GM12875 (cell line): ENCODE measurements at regions not wholly inside any gene's neighbourhood (a gene's known extent, or its start where the extent isn't known, plus 50 kb on each side); places are given as distances from the start of the nearest gene placed in this dataset.
"Not testable (repeated sequence)": the region's sequence is repeated elsewhere in the genome, so short reads cannot be mapped to it uniquely, and the experiment has no call there.

Experiments
- H3K4me3 ChIP-seq: one replicate; pipeline ENCODE4 v1.5.1; 2011; ENCODE audit warnings: low read depth, low read length, control low read depth
- TF ChIP-seq, protein P1 (sequence below): IDR thresholded peaks from 2 replicates; pipeline ENCODE4 v1.5.1; 2011; ENCODE audit warnings: low read depth, mild to moderate bottlenecking, control low read depth, inconsistent platforms, low read length, moderate library complexity, borderline replicate concordance; ENCODE audit not compliant: insufficient read depth

GRCh38 chr22:27070594-27070993 is 413.2 kb downstream of the MIAT start:
- TF ChIP-seq, protein P1, sequence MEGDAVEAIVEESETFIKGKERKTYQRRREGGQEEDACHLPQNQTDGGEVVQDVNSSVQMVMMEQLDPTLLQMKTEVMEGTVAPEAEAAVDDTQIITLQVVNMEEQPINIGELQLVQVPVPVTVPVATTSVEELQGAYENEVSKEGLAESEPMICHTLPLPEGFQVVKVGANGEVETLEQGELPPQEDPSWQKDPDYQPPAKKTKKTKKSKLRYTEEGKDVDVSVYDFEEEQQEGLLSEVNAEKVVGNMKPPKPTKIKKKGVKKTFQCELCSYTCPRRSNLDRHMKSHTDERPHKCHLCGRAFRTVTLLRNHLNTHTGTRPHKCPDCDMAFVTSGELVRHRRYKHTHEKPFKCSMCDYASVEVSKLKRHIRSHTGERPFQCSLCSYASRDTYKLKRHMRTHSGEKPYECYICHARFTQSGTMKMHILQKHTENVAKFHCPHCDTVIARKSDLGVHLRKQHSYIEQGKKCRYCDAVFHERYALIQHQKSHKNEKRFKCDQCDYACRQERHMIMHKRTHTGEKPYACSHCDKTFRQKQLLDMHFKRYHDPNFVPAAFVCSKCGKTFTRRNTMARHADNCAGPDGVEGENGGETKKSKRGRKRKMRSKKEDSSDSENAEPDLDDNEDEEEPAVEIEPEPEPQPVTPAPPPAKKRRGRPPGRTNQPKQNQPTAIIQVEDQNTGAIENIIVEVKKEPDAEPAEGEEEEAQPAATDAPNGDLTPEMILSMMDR = no peak
- no peak overlapping the region for H3K4me3 ChIP-seq

DNA sequence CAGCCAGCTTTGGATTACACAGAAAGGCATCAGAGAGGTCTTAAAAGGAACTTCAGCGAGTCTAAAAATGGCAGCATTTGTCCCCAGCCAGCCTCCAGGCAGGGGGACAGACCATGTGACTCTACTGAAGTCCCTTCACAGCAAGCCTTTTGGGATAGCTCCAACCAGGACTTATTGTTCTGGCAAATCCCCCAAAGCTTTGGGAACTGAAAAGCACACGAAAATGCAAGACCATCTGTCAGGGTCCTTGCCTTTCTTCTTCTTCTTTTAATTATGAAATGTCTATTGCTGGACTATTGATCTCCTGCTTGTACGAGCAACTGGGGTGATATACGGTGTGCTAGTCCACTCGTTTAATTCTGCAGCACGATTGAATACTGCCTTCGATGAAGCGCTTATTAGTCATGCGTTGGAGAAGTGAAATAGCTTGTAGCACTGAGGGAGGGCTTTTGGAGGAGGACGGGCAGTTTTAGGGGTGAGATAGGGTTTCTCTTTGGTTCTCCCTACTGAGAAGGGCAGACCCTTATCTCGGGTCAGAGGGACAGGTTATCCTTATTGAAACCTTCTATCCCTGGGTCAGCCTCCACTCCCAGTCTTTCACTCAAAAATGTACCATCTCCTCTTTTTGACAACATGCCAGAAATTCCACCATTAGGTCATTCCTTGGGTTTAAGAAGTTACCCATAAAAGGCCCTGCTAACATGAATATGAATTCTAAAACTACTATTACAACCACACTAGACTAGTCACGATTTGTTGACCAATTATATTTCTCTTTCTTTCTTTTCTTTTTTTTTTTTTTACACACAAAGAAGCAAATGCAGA is 416.4 kb downstream of the MIAT start:
- H3K4me3 ChIP-seq = no peak overlapping the region
- TF ChIP-seq, protein P1 = no peak

GRCh38 chr22:27075028-27075678 is 417.8 kb downstream of the MIAT start:
- TF ChIP-seq, protein P1 = no peak
- H3K4me3 ChIP-seq = no peak overlapping the region

GRCh38 chr22:27075891-27076290 is 418.5 kb downstream of the MIAT start:
- TF ChIP-seq, protein P1 = no peak
- H3K4me3 ChIP-seq = no peak overlapping the region

GRCh38 chr22:27078064-27078463 is 420.7 kb downstream of the MIAT start:
- not testable (repeated sequence) for H3K4me3 ChIP-seq

DNA sequence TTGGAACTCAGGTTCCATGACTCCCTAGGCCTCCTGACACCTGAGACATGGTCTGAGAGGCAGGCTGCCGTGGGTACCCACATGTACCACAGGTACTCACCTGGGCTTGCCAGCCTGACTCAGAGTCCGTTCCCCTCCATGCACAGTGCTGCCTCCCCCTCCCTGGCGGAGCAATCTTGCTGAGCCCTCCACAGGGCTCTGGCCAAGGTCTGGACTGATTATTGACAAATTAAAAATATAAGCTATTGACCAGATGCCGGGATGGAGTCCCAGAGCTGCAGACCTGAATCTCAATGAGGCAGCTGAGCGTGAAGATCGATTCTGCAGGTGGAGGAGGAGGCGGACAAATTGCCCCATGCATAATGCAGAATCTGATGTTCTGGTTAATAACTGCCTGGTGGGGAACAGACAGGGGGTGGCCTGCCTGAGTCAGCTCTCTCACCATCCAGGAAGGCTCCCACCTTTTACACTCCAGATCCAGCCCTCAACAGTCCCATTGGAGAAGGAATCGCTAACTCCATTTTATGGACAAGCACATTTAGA is 422.7 kb downstream of the MIAT start:
- TF ChIP-seq, protein P1 = no peak
- H3K4me3 ChIP-seq = no peak overlapping the region

DNA sequence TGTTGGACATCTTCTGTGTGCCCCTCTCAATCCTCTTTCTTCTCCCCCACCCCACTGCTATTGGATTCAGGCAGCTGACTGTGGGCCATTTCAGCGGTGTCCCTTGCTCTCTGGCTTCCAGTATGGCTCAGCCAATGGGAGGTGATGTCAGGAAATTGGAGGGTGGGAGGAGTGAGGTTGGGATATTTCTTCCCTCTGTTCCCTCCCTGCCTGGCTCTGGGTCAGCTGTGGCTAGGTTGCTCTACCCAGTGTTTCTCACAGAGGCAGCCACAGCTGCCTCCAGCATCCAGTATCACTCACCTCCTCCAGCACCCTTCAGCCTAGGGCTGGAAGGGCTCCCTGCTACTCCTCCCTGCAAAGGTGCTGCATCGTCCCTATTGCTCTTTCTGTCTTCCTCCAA is 423.5 kb downstream of the MIAT start:
- TF ChIP-seq, protein P1 = no peak

More for the DNA sequence above, 423.5 kb downstream of the MIAT start:
- no peak overlapping the region for H3K4me3 ChIP-seq
